NCI-H2171 treated with DMSO at 0.1 percent for 48 hours (cell line): ENCODE measurements at regions not wholly inside any gene's neighbourhood (a gene's known extent, or its start where the extent isn't known, plus 50 kb on each side); places are given as distances from the start of the nearest gene placed in this dataset.
A peak's percentile ranks its signal among the peaks of the same experiment; 100 is the strongest.

Source experiments
- DNase-seq: peaks from one replicate; lab custom pipeline; 2025; lab: John Stamatoyannopoulos, UW

GRCh38 chr1:214928574-214928973 lies 154.0 kb upstream of the KCNK2 start:
- DNase-seq, result no peak

DNA sequence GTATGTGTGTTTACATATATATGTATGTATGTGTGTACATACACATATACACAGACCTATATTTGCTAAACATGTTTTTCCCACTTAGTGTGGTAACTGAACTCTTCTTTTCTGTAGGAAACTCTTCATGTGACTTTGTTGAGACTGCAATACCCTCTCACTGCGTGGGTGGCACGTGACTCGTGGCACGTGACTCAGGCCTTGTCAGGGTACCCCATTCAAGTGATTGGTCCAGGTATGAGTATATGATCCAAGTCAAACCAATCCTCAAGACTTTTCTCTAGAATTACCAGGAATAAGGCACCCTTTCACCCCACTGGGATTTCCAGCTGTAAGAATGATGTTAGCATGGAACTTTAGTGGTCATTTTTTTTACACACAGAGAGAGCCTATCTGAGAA lies 149.2 kb upstream of the KCNK2 start:
- no peak for DNase-seq

DNA sequence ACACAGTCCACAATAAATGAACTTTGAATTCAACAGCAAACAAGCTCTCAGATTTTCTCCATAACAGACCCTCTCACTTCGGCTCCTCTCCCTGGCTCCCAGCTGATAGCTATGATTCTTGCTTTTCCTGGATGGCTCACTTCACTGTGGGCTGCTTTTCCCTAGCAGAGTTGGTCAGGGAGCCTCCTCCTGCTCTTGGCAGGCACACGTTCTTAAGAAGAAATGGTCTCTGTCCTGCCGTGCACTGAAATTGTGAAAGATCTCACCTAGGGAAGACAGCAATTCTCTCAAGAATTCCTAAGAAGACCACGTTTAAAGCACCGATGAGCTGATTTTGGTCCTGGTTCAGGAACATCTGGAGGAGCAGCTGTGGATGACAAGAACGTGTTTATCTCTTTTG lies 148.5 kb upstream of the KCNK2 start:
- DNase-seq, result no peak

DNA sequence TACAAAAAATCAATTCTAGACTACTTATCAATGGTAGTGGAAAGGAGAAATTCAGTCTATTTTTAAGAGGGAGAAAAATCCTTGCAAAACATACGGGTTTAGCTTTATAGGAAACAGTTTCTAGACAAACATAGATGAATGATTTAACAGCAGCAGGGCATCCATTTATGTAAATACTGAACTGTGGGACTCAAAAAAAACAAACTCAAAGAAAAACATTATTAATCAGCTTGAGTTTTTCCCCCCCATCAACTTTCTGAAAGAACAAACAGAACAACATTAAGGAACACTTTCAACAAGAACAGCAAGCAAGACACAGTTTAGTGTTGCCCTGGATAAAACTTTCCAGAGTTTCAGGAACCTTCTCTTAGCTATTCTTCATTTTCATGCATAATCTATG lies 147.3 kb upstream of the KCNK2 start:
- no peak for DNase-seq

GRCh38 chr1:214939180-214939579 lies 143.4 kb upstream of the KCNK2 start:
- DNase-seq, result no peak

- no peak for DNase-seq
Observed at GRCh38 chr1:214941061-214941460, 141.5 kb upstream of the KCNK2 start.

- no peak for DNase-seq
Observed at GRCh38 chr1:214943054-214943453, 139.5 kb upstream of the KCNK2 start.

DNA sequence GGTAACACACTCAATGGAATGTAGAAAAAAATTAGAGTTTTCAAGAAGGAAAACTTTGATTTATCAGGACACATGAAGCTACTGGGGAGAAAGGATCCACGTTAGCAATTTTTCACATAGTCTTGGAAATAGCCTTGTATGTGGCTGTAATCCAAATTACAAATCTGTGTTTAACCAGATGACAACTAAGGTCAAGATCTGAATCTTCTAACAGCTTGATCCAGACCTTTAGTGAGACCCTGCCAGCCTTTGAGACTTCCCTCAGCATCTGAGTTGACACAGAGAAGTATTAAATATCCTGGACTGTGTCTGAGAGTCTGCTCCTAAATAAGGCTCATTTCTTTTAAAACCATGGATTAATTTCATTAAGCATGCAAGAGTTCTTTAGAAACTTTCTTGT lies 135.9 kb upstream of the KCNK2 start:
- DNase-seq, result no peak

DNA sequence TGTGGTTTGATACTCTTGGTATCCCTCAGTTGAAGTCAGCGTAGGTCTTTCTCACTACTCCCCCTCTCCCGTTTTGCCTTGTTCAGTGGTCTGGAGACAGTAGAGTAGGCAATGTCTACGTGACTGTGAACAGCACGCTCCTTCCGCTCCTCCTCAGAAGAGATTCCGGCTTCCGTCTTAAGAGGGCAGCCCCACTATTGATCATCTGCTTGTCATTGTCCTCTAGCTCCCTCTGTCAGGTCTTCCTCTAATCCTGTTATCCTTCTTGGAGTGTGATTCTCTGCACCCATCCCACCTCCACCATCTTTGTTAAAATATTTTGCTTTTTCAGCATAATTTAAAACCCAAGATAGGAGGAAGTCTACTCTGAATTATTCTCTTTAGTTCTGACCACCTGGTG lies 129.9 kb upstream of the KCNK2 start:
- DNase-seq, result peak; percentile 42

DNA sequence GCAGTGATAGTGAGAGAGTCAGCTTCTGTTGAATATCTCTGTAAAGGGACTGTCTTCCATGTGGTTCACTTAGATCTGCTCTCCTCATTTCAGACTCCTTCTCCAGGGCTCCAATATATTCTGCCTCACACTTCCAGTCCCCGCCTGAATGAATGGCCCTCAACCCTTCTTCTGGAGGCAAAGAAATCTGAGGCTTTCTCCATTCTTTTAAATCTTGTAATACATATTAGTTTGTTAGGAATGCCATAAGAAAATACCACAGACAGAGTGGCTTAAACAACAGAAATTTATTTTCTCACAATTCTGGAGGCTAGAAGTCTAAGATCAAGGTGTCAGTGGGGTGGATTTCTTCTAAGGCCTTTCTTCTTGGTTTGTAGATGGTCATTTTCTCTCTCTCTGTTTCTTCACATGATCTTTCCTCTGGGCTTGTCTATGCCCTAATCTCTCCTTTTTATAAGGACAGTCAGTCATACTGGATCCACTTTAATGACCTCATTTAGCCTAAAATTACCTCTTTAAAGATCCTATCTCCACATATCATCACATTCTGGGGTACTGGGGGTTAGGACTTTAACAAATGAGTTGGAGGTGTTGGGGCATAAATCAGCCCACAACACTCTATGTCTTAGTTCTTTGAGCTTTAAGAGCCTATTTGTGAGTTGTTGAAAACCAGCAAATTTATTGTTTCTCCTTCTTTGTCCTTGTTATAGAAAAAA lies 128.5 kb upstream of the KCNK2 start:
- DNase-seq, result no peak

DNA sequence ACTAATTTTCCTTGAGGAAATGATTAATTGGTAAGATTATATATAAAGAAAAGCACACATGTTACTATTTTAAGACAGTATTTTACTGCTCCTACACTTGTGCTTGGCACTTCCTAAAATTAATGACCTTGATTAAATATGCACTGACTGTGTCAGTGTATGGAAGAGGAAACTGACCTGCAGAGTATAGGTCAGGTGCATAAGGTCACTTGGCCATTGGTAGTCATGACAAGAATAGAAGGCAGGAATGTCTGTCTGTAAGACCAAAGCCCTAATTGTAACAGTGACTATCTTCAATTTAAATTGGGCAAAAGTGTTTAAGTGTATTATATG lies 128.0 kb upstream of the KCNK2 start:
- DNase-seq, result no peak

DNA sequence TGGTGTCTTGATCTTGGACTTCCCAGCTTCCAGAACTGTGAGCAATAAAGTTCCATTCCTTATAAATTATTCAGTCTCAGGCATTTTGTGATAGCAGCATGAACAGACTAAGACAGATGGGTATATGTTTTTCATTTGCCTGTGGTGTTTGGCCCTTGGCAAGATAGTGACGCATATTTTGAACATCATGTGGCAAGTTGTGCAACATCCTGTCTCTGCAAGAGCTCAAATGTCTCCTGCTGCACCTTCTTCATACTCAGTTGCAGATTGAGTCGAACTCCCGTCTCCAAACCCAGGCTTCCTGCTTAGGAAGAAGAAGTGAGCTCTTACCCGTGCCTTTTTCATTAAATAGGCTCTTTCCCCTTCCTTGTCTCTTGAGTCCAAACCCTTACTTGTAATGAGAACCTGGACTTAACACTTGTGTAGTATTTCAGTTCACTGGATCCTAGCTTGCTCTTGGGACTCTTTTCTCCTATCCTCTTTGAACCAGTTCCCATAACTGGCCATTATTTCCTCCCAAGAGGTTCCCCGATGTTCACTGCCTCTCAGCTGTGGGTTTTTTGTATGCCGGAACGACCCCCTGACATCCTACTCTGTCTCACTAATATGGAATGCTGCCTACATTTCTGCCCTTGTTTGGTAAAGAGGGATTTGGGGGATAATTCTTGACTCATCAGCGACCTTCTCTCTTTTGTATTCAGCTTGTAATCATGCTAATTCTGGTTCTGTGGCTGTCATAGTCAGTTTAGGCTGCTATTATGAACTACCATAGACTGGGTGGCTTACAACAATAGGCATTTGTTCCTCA lies 125.0 kb upstream of the KCNK2 start:
- no peak for DNase-seq

- no peak for DNase-seq
Observed at GRCh38 chr1:214958486-214958885, 124.1 kb upstream of the KCNK2 start.

DNA sequence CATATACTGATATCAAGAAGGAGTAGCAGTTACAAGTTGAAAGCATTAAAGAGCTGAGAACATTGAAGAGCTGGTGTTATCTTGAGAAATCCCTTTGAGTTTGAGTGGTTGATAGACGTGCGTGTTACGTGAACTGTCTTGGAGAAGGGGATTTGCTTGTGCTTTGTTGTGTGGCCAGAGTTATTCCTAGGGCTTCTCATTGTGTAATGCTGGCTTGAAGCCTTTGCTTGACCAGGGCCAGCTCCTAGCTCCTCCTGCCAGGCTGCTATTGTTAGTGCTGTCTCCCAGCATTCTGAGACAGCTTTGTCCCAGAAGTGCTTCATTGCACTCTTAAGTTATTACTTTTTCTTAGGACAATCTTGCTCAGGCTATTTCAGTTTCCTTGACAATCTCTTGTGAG lies 116.2 kb upstream of the KCNK2 start:
- no peak for DNase-seq

DNA sequence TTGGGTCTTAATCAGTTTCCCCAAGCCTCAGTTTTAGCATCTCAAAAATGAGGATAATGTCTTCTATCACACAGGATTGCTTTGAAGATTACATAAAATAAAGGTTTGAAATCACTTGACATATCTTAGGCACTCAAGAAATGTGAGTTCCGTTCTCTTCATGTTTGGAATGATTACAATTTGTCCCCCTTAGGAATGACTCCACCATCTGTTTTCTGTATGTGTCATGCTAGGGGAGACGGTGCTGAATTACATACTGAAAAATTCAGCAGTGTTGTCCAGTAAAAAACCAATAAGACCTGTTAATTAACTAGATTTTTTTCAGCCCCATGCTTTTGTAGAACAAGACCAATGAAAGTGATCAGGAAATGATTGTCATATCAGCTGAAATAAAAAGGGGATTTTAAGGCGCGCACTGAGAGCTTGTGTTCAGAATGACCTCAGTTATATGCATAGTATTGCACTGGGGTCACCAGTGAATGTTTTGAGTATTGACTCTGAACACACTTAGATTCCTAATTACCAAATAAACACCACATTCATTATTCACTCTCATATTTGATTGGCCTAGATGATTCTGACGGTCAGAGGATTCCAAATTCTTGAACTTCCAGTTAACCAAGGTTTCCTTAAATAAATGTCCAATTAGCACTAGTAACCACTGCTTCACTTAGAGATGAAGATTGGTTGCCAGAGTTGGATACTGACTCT lies 114.5 kb upstream of the KCNK2 start:
- no peak for DNase-seq

DNA sequence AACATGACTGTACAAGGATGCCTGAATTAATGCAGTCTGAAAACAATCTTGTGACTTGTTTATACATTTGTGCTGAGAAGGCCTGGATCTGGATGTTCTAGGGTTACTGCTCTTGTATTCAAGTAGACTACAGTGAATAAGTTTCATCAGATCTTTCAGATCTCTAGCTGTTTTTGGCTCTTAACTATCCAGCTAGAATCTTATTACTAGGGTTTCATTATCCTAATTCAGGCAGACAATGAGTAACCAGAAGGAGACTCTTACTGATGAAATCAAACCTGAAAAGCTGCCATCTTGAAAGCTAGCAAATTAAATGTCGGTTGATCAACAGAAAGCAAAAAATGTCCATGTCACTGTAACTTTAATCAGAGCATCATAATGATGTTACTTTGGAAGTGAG lies 112.5 kb upstream of the KCNK2 start:
- DNase-seq, result no peak

DNA sequence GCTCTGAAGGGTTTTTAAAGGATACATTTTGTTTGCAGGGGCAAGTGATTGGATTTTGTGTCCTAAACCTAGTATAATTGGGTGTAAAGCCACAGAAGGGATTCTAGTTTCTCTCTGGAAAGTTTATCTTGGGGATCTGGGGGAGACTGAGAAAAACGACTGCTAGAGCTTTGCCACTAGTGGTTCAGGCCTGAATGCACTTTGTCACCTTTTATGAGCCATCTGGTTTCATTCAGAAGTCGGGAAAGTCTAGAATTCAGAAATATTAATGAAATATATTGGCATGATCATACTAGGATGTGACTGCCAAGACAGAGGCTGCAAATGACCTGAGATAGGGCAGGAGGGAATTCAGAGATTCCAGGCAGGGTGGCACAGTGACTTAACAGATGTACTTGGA lies 111.5 kb upstream of the KCNK2 start:
- no peak for DNase-seq

DNA sequence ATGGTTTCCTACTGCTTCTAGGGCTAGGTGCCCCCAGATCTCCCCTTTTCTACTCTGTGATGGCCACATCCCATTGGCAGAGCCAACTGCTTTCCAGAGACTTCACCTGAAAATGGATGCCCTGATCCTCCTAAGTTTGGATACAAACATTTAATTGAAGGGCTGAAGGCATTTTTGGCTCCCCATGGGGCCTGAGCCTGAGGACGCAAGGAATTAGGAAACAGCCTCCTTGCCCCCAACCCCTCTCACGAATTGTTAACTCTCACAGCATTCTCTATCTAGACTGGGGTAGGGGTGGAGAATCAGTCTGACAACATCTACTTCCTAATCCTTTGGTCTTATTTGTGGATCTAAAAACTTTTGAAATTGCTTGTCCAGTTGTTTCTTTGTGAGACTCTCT lies 108.5 kb upstream of the KCNK2 start:
- no peak for DNase-seq

DNA sequence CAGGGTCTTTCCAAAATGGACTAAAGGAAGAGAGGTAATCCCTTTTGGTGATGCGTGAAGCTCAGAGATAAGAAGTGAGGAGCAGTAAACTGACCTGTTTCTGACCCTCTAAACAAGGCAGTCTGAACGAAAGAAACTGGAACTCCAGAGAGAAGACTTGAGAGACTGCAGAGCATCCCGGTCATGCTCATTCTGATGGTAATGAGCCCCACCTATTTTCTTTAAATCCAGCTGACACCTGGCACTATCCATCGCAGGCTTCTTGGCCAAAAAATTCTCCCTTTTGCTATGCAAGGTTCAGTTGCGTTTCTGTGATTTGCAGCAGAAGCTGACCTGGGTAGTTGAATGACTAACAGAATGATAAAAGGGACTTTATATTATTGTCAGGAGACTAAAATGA lies 105.9 kb upstream of the KCNK2 start:
- no peak for DNase-seq

- DNase-seq, result no peak
Observed at GRCh38 chr1:214977110-214977509, 105.4 kb upstream of the KCNK2 start.

GRCh38 chr1:214977700-214978374 lies 104.7 kb upstream of the KCNK2 start:
- DNase-seq, result no peak

DNA sequence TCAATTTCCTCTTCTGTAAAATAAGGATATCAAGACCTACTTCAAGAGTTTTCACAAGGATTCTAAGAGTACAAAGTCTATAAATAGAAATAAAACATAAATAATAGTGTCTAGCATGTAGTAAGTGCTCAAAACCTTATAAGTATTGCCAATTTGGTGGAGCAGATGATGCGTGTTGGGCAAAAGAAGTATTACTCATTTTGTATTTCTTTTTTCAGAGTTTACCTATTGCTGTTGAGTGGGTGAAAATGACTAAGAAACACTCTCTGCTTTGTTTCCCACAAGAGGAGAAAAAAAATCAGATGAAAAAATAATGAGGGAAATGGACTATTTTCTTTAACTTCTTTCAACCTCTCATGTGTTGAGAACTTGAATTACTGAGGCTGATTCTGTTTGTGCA lies 103.3 kb upstream of the KCNK2 start:
- no peak for DNase-seq

- DNase-seq, result no peak
Observed at GRCh38 chr1:214980921-214981320, 101.6 kb upstream of the KCNK2 start.
